ENCODE measurements at regions not wholly inside any gene's neighbourhood (a gene's known extent, or its start where the extent isn't known, plus 50 kb on each side); places are given as distances from the start of the nearest gene placed in this dataset.

DNA sequence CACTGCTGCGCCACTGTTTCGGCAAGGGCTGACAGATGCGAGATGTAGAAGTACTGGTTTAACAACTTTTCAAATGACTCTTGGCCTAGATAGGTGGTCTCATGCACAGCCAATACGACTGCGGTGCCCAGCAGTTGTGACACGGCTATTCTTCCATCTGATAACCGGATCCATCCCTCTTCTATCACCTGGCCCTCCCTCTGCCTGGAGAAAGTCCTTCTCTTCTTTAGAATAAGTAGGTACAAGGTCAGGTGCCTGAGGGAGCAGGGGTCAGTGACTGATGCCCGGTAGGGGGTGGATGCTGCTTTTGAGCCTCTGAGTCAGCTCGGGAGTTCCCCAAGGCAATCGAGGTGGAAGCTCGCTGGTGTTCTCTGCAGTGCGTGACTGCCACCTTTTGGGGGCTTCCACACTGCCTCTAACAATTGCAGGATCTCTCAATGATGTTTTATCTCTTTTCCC lies 166.8 kb upstream of the GRIK2 start:
- TF ChIP-seq ZBTB44 (tag by site-specific recombination; IDR thresholded peaks at IDR 0.05) (no peak), ZNF155 (tag by site-specific recombination; IDR thresholded peaks at IDR 0.05) (no peak), CTCF (tag by site-specific recombination; IDR thresholded peaks at IDR 0.05) (0 out of 2 replicates have a peak, but pooled peaks have one; percentile 23), ZNF510 (tag by site-specific recombination; IDR thresholded peaks at IDR 0.05; ENCODE audit: insufficient replicate concordance) (no peak), ZSCAN5A (tag by site-specific recombination; IDR thresholded peaks at IDR 0.05) (no peak)
- TF ChIP-seq, protein P1, sequence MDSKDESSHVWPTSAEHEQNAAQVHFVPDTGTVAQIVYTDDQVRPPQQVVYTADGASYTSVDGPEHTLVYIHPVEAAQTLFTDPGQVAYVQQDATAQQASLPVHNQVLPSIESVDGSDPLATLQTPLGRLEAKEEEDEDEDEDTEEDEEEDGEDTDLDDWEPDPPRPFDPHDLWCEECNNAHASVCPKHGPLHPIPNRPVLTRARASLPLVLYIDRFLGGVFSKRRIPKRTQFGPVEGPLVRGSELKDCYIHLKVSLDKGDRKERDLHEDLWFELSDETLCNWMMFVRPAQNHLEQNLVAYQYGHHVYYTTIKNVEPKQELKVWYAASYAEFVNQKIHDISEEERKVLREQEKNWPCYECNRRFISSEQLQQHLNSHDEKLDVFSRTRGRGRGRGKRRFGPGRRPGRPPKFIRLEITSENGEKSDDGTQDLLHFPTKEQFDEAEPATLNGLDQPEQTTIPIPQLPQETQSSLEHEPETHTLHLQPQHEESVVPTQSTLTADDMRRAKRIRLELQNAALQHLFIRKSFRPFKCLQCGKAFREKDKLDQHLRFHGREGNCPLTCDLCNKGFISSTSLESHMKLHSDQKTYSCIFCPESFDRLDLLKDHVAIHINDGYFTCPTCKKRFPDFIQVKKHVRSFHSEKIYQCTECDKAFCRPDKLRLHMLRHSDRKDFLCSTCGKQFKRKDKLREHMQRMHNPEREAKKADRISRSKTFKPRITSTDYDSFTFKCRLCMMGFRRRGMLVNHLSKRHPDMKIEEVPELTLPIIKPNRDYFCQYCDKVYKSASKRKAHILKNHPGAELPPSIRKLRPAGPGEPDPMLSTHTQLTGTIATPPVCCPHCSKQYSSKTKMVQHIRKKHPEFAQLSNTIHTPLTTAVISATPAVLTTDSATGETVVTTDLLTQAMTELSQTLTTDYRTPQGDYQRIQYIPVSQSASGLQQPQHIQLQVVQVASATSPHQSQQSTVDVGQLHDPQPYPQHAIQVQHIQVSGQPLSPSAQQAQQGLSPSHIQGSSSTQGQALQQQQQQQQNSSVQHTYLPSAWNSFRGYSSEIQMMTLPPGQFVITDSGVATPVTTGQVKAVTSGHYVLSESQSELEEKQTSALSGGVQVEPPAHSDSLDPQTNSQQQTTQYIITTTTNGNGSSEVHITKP (tag by site-specific recombination; IDR thresholded peaks at IDR 0.05): no peak
